IMR-90 (cell line): ENCODE measurements at regions not wholly inside any gene's neighbourhood (a gene's known extent, or its start where the extent isn't known, plus 50 kb on each side); places are given as distances from the start of the nearest gene placed in this dataset.

Source experiments
- BHLHE40 ChIP-seq: fragments of 150-350 bp; IDR thresholded peaks from 2 replicates; pipeline ENCODE4 v1.6.1; 2016; ENCODE audit warnings: mild to moderate bottlenecking, low read depth, low read length
- CEBPB ChIP-seq: IDR thresholded peaks from 2 replicates; pipeline ENCODE4 v1.6.1; 2012; ENCODE audit warnings: low read depth, low read length, improper control_type of control experiment
- CTCF ChIP-seq: conservative IDR thresholded peaks from 2 replicates; pipeline ENCODE4 v1.5.1; 2012; ENCODE audit warnings: mild to moderate bottlenecking, low read depth, low read length, improper control_type of control experiment
- MAFK ChIP-seq: IDR thresholded peaks from 2 replicates; pipeline ENCODE4 v1.6.1; 2012; ENCODE audit warnings: low read depth, low read length, improper control_type of control experiment
- NFE2L2 ChIP-seq: fragments of 150-350 bp; IDR thresholded peaks from 2 replicates; pipeline ENCODE4 v1.6.1; 2016; ENCODE audit warnings: low read depth, mild to moderate bottlenecking, low read length
- POLR2A ChIP-seq: IDR thresholded peaks from 2 replicates; pipeline ENCODE4 v1.6.1; 2012; ENCODE audit warnings: mild to moderate bottlenecking, low read depth, low read length
- RAD21 ChIP-seq: IDR thresholded peaks from 2 replicates; pipeline ENCODE4 v1.6.1; 2012; ENCODE audit warnings: low read length, improper control_type of control experiment
- RCOR1 ChIP-seq: IDR thresholded peaks from 2 replicates; pipeline ENCODE4 v1.6.1; 2012; ENCODE audit warnings: mild to moderate bottlenecking, low read length, improper control_type of control experiment; ENCODE audit not compliant: insufficient replicate concordance
- RFX5 ChIP-seq: IDR thresholded peaks from 2 replicates; pipeline ENCODE4 v1.8.0; 2012; ENCODE audit warnings: low read depth, mild to moderate bottlenecking, low read length, moderate library complexity
- SMC3 ChIP-seq: fragments of 150-350 bp; IDR thresholded peaks from 2 replicates; pipeline ENCODE4 v1.6.1; 2016; ENCODE audit warnings: low read depth, mild to moderate bottlenecking, antibody characterized with exemption, low read length, moderate library complexity
- TF ChIP-seq, protein P1 (sequence below): fragments of 150-350 bp; IDR thresholded peaks from 2 replicates; pipeline ENCODE4 v1.6.1; 2017; ENCODE audit warnings: mild to moderate bottlenecking, antibody characterized with exemption, low read length, low read depth

DNA sequence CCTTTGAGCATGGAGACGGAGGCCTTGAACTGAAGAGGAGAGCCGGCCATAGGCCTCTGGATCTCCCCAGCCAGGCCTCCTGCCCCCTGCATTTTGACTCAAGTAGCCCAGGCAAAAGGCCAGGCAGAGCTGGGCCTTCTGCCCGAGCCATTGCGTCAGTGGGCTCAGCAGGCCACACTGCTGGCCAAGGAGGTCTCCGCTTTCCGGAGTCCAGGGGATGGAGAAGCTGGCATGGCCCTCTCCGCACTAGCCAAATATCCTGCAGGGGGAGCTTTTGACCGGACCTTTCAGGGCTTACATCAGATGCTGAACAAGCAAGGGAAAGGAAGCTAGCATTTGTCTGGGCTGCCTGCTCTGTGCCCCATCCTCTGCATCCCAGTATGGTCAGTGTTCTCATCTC lies 386.8 kb downstream of the TRIM36 start:
- no peak for TF ChIP-seq CTCF
- TF ChIP-seq POLR2A: no peak
- TF ChIP-seq CEBPB: no peak
- TF ChIP-seq RCOR1: no peak
- no peak for TF ChIP-seq BHLHE40
- TF ChIP-seq RAD21: no peak
- TF ChIP-seq RFX5: no peak
- no peak for TF ChIP-seq MAFK
- TF ChIP-seq, protein P1, sequence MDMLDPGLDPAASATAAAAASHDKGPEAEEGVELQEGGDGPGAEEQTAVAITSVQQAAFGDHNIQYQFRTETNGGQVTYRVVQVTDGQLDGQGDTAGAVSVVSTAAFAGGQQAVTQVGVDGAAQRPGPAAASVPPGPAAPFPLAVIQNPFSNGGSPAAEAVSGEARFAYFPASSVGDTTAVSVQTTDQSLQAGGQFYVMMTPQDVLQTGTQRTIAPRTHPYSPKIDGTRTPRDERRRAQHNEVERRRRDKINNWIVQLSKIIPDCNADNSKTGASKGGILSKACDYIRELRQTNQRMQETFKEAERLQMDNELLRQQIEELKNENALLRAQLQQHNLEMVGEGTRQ: no peak
- TF ChIP-seq SMC3: no peak
- no peak for TF ChIP-seq NFE2L2
